HL-60 (cell line): ENCODE measurements at regions not wholly inside any gene's neighbourhood (a gene's known extent, or its start where the extent isn't known, plus 50 kb on each side); places are given as distances from the start of the nearest gene placed in this dataset.

ENCODE experiments used
- DNase-seq, 2 experiments: peaks; one replicate each; pipeline ENCODE4 v3.0.0-alpha.2; 2010 to 2020; ENCODE audit warnings: low read depth in 1 of 2, low spot score in 1 of 2
- H3K27ac ChIP-seq: fragments of 250-450 bp; sonication (Bioruptor Pico); replicated peaks from 2 replicates; pipeline ENCODE4 v1.5.1; 2020; ENCODE audit warnings: mild to moderate bottlenecking, moderate library complexity
- H3K27me3 ChIP-seq: fragments of 250-450 bp; sonication (Bioruptor Pico); 2 replicates; pipeline ENCODE4 v1.5.1; 2021; ENCODE audit warnings: mild to moderate bottlenecking, moderate library complexity; ENCODE audit not compliant: insufficient read depth, poor library complexity, severe bottlenecking
- H3K4me3 ChIP-seq: replicated peaks from 2 replicates; pipeline ENCODE4 v1.5.1; 2011; ENCODE audit warnings: mild to moderate bottlenecking, control low read depth, low read length; ENCODE audit not compliant: insufficient read depth
- GABPA ChIP-seq: IDR thresholded peaks from 2 replicates; pipeline ENCODE4 v1.6.1; 2012; ENCODE audit warnings: low read depth
- POLR2AphosphoS5 ChIP-seq: IDR thresholded peaks from 2 replicates; pipeline ENCODE4 v1.6.1; 2012; ENCODE audit warnings: low read depth
- SPI1 ChIP-seq: IDR thresholded peaks from 2 replicates; pipeline ENCODE4 v1.6.1; 2012; ENCODE audit warnings: low read depth, mild to moderate bottlenecking, borderline replicate concordance
- TF ChIP-seq, protein P1 (sequence below): IDR thresholded peaks from 2 replicates; pipeline ENCODE4 v1.6.1; 2012; ENCODE audit warnings: low read depth; ENCODE audit not compliant: insufficient replicate concordance
- TF ChIP-seq, protein P2 (sequence below): IDR thresholded peaks from one replicate; pipeline ENCODE4 v1.5.1; 2011; ENCODE audit warnings: low read length, control low read depth, inconsistent platforms; ENCODE audit not compliant: insufficient read depth

DNA sequence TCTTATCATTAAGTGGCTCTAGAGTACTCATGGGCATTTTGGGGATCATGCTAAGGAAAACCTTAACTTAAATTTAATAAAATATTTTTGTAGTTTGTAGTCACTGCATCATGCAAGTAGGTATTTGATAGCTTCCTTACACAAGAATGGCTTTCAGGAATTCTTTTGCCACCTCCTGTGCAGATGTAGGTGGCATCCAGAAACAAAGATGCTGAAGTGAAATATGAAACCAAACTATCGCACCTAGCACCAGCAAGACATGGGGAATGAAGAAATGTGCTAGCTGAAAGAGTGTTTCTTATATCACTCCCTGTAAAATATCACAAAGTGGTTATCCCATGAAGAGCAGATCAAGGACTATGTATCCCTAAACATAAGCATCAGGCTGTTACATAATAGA is 924.5 kb upstream of the PRR20A start:
- Histone ChIP-seq H3K27me3 (no peaks in the 10 kb centered on the region), H3K4me3 (no peak overlapping the region), H3K27ac (no peak overlapping the region)
- TF ChIP-seq, protein P1, sequence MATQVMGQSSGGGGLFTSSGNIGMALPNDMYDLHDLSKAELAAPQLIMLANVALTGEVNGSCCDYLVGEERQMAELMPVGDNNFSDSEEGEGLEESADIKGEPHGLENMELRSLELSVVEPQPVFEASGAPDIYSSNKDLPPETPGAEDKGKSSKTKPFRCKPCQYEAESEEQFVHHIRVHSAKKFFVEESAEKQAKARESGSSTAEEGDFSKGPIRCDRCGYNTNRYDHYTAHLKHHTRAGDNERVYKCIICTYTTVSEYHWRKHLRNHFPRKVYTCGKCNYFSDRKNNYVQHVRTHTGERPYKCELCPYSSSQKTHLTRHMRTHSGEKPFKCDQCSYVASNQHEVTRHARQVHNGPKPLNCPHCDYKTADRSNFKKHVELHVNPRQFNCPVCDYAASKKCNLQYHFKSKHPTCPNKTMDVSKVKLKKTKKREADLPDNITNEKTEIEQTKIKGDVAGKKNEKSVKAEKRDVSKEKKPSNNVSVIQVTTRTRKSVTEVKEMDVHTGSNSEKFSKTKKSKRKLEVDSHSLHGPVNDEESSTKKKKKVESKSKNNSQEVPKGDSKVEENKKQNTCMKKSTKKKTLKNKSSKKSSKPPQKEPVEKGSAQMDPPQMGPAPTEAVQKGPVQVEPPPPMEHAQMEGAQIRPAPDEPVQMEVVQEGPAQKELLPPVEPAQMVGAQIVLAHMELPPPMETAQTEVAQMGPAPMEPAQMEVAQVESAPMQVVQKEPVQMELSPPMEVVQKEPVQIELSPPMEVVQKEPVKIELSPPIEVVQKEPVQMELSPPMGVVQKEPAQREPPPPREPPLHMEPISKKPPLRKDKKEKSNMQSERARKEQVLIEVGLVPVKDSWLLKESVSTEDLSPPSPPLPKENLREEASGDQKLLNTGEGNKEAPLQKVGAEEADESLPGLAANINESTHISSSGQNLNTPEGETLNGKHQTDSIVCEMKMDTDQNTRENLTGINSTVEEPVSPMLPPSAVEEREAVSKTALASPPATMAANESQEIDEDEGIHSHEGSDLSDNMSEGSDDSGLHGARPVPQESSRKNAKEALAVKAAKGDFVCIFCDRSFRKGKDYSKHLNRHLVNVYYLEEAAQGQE = no peak
- TF ChIP-seq POLR2AphosphoS5 (no peak), SPI1 (no peak), GABPA (no peak)
- TF ChIP-seq, protein P2, sequence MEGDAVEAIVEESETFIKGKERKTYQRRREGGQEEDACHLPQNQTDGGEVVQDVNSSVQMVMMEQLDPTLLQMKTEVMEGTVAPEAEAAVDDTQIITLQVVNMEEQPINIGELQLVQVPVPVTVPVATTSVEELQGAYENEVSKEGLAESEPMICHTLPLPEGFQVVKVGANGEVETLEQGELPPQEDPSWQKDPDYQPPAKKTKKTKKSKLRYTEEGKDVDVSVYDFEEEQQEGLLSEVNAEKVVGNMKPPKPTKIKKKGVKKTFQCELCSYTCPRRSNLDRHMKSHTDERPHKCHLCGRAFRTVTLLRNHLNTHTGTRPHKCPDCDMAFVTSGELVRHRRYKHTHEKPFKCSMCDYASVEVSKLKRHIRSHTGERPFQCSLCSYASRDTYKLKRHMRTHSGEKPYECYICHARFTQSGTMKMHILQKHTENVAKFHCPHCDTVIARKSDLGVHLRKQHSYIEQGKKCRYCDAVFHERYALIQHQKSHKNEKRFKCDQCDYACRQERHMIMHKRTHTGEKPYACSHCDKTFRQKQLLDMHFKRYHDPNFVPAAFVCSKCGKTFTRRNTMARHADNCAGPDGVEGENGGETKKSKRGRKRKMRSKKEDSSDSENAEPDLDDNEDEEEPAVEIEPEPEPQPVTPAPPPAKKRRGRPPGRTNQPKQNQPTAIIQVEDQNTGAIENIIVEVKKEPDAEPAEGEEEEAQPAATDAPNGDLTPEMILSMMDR = no peak
- DNase-seq = no peak

DNA sequence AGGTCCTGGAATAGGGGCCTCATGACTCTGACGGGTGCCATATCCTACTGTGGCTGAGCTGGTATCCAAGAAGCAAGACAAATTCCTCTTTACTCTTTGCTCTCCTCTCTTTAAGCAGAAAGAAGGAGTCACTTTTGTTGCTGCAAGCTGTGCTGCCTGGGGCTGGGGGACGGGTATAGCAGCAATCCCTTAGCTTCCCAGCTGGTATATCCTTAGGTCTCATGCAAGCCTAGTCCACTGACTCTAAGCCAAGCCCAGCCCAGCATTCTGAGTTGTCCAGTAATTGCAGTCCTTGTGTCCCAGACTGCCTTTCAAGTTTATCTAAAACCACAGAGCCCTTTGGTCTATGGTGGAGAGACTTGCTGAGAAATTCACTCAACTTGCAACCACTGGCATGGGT is 893.0 kb upstream of the PRR20A start:
- no peak for DNase-seq
- no peak overlapping the region for H3K4me3 ChIP-seq
- no peak overlapping the region for H3K27ac ChIP-seq
- TF ChIP-seq, protein P2 = no peak
- TF ChIP-seq POLR2AphosphoS5 (no peak), GABPA (no peak), SPI1 (no peak)
- TF ChIP-seq, protein P1 = no peak
- no peaks in the 10 kb centered on the region for H3K27me3 ChIP-seq

DNA sequence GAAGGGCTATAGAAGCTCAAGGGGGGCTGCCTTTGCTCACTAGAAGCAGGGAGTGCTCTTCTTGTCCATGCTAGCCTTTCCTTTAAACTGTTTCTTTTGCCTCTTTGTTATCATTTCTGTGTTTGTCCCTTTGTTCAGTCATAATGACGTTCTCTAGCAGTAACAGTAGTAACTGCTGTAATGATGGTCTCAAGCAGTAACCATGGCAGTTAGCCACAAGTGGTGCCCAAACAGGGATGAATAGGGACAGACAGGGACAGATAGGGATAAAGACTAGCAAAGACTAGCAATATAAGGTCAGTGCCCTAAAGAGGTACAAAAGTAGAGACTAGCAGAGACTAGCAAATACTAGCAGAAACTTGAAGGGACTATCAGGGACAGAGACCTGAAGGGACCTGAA is 869.0 kb upstream of the PRR20A start:
- TF ChIP-seq SPI1 (no peak), POLR2AphosphoS5 (no peak), GABPA (no peak)
- TF ChIP-seq, protein P2 = no peak
- TF ChIP-seq, protein P1 = no peak
- H3K27ac ChIP-seq = no peak overlapping the region
- H3K27me3 ChIP-seq = no peaks in the 10 kb centered on the region
- no peak overlapping the region for H3K4me3 ChIP-seq
- no peak for DNase-seq
